Activated CD8-positive, alpha-beta memory T cell treated with anti-CD3 and anti-CD28 coated beads, Interleukin-2, amount 50 U/mL, for 1 hour (primary cell): ENCODE measurements at regions not wholly inside any gene's neighbourhood (a gene's known extent, or its start where the extent isn't known, plus 50 kb on each side); places are given as distances from the start of the nearest gene placed in this dataset.

ENCODE experiments used
- DNase-seq: peaks from one replicate; pipeline ENCODE4 v3.0.0-alpha.2; 2020; ENCODE audit errors: extremely low read depth

DNA sequence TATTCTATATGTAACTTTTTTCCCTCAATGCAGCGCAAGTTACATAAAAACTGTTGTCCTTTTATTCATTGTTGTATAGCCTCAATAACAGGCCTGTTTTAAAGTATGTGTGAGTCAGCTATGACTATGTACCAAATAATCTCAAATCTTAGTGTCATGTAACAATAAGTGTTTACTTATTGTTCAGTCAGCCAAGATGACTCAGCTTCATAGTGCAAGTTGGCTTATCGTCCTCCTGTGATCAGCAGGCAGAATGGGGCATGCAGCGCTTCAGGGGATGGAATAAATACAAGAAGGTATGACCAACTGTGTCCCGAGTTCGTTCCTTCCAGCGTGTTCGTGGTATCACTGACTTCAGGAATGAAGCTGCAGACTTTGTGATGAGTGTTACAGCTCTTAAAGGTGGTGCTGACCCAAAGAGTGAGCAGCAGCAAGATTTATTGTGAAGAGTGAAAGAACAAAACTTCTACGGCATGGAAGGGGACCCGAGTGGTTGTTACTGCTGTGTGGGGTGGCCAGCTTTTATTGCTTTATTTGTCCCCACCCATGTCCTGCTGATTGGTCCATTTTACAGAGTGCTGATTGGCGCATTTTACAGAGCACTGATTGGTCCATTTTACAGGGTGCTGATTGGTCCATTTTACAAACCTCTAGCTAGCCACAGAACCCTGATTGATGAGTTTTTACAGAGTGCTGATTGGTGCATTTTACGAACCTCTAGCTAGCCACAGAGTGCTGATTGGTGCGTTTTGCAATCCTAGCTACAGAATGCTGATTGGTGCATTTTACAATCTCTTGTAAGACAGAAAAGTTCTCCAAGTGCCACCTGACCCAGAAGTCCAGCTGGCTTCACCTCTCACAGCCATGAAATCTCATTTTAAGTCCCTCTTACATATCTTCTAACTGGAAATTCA, 1016.0 kb downstream of the MCTP2 start:
- no peak for DNase-seq

DNA sequence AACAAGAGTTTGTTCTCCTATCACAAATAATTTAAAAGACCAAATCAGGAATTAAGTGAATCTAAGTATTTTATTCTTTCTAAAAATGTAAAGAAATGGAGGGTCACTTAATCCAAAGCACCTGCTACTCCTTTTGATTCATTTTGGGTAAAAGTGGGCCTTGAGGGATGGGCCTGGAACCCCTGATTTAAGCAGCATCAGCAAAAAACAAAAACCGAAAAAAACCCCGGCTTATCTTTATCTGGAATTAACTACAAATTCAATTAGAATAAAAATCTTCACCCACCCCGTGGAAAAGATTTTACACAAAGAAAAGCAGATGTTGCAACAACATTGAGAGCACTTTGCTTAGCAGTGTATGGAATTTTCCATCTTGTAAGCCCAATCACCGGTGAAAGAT, 1018.2 kb downstream of the MCTP2 start:
- no peak for DNase-seq

GRCh38 chr15:95252404-95252803, 1021.0 kb downstream of the MCTP2 start:
- DNase-seq, result no peak

GRCh38 chr15:95254263-95254662, 1022.9 kb downstream of the MCTP2 start:
- DNase-seq, result no peak

DNA sequence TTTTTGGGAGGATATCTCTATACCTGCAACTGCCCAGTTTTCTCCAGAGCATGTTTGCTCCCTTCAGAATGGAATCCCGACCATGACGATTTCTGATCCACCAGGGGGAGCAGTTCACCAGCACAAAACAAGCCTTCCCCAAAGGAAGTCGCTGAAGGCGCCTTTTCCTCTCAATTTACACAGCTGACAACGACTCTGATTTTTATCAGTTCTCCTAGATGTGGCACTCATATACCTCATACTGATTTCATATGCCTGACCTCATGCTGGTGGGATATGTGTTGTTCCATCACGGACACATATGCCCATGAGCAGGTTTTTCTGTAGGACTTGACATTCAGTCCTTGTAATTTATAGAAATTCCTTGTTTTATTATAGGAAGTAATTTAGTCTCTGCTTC, 1028.2 kb downstream of the MCTP2 start:
- DNase-seq, result peak; percentile 0

- no peak for DNase-seq
Observed at GRCh38 chr15:95259965-95260364, 1028.6 kb downstream of the MCTP2 start.

DNA sequence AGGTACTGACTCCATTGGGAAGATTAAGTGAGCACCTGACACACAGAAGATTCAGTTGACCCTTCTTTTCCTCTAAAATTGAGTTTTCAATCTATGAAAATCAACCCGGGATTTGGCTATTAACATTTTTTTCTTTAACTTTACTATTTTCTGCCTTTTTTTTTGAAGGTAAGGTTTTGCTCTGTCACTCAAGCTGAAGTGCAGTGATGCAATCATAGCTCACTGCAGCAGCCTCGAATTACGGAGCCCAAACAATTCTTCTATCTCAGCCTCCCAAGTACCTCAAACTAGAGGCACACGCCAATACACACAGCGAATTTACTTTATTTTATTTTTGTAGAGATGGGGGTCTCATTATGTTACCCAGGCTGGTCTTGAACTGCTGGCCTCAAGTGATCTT, 1029.5 kb downstream of the MCTP2 start:
- no peak for DNase-seq

GRCh38 chr15:95261546-95261945, 1030.2 kb downstream of the MCTP2 start:
- no peak for DNase-seq

DNA sequence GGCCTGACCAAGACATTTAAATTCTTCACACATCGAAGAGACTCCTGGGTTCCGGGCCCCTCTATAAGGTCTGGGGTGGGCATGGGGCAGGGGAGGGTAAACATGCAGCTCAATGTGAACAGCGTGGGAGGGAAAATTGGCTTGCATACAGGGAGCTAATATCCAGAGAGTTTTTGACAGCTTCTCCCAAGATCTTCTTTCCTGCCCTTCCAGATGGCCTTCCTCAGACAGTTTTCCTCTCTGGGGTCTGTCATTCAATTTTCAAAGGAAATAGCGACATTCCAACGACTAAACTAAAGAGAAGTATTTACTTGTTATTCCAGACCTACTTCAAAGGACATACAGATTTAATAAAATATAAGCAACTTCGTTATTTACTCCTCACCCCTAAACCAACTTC, 1030.6 kb downstream of the MCTP2 start:
- no peak for DNase-seq

- DNase-seq, result no peak
Observed at GRCh38 chr15:95262866-95263564, 1031.7 kb downstream of the MCTP2 start.

DNA sequence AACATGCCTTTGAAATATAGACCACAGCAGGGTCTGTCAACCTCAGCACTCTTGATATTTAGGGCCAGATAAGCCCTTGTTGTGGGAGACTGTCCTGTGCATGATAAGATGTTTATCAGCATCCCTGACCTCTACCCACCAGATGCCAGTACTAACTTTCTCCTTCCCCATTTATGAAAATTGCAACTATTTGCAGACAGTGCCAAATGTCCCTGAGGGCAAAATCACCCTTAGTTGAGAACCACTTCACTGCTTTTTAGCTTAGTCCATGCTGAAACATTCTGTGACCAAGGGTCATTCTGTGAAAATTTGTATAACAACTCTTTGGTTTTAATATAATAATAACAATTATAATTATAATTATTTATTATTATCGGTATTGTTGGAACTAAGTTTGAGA, 1032.4 kb downstream of the MCTP2 start:
- no peak for DNase-seq

GRCh38 chr15:95265419-95265997, 1034.1 kb downstream of the MCTP2 start:
- no peak for DNase-seq

- no peak for DNase-seq
Observed at GRCh38 chr15:95266451-95267061, 1035.2 kb downstream of the MCTP2 start.

- DNase-seq, result no peak
Observed at GRCh38 chr15:95267481-95267880, 1036.1 kb downstream of the MCTP2 start.

- no peak for DNase-seq
Observed at GRCh38 chr15:95269242-95270183, 1038.2 kb downstream of the MCTP2 start.

- DNase-seq, result no peak
Observed at GRCh38 chr15:95274101-95274500, 1042.7 kb downstream of the MCTP2 start.

DNA sequence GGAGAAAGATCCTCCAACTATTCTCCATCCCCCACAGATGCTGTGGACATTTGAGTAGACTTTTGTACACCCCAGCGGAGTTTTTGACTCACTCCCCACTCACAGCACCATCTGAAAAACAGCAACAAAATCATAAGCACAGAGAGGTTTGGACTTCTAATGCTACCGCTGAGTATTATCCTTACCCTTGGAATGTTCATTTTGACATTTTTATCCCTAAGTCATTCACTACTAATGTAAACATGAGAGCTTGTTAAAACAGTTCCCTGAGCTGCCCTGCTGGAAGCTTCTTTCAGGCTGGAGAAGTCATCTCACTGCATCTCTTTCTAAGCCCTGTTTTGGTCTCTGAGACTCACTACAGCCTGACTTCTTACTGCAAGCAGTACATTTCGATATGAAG, 1045.9 kb downstream of the MCTP2 start:
- DNase-seq, result no peak

- no peak for DNase-seq
Observed at GRCh38 chr15:95278532-95279245, 1047.3 kb downstream of the MCTP2 start.

- no peak for DNase-seq
Observed at GRCh38 chr15:95279277-95280019, 1048.1 kb downstream of the MCTP2 start.

GRCh38 chr15:95280711-95281110, 1049.3 kb downstream of the MCTP2 start:
- DNase-seq, result no peak
